H9 (cell line): ENCODE measurements at regions not wholly inside any gene's neighbourhood (a gene's known extent, or its start where the extent isn't known, plus 50 kb on each side); places are given as distances from the start of the nearest gene placed in this dataset.

Experiments used
- DNase-seq: peaks from one replicate; pipeline ENCODE4 v3.0.0-alpha.2; 2017
- H2AFZ ChIP-seq: one replicate; pipeline ENCODE4 v1.6.1; 2013; ENCODE audit warnings: mild to moderate bottlenecking, low read length, control low read depth, moderate library complexity
- H2AK5ac ChIP-seq: 2 replicates; pipeline ENCODE4 v1.6.1; 2013; ENCODE audit warnings: low read length, control low read depth, mixed read lengths; ENCODE audit not compliant: insufficient read length
- H2BK120ac ChIP-seq: one replicate; pipeline ENCODE4 v1.6.1; 2013; ENCODE audit warnings: low read depth, mild to moderate bottlenecking, low read length, control low read depth, inconsistent platforms; ENCODE audit not compliant: poor library complexity, severe bottlenecking
- H2BK12ac ChIP-seq: 2 replicates; pipeline ENCODE4 v1.6.1; 2013; ENCODE audit warnings: low read length, control low read depth, mixed read lengths, low read depth; ENCODE audit not compliant: insufficient read length
- H2BK15ac ChIP-seq: 2 replicates; pipeline ENCODE4 v1.6.1; 2013; ENCODE audit warnings: low read depth, low read length, control low read depth
- H2BK20ac ChIP-seq: one replicate; pipeline ENCODE4 v1.6.1; 2013; ENCODE audit warnings: low read depth, mild to moderate bottlenecking, low read length, control low read depth, inconsistent platforms; ENCODE audit not compliant: poor library complexity, severe bottlenecking
- H2BK5ac ChIP-seq: 2 replicates; pipeline ENCODE4 v1.6.1; 2013; ENCODE audit warnings: low read length, control low read depth, mixed read lengths; ENCODE audit not compliant: insufficient read length
- H3K14ac ChIP-seq: 2 replicates; pipeline ENCODE4 v1.6.1; 2013; ENCODE audit warnings: low read length, control low read depth; ENCODE audit not compliant: insufficient read depth
- H3K18ac ChIP-seq: 2 replicates; pipeline ENCODE4 v1.6.1; 2013; ENCODE audit warnings: low read depth, mild to moderate bottlenecking, mixed read lengths, low read length, control low read depth; ENCODE audit not compliant: insufficient read length
- H3K23ac ChIP-seq: 2 replicates; pipeline ENCODE4 v1.6.1; 2013; ENCODE audit warnings: low read length, control low read depth, mixed read lengths, low read depth; ENCODE audit not compliant: insufficient read length
- H3K23me2 ChIP-seq: 2 replicates; pipeline ENCODE4 v1.6.1; 2013; ENCODE audit warnings: low read depth, mild to moderate bottlenecking, mixed read lengths, low read length, control low read depth; ENCODE audit not compliant: insufficient read length, poor library complexity, severe bottlenecking
- H3K27ac ChIP-seq: 2 replicates; pipeline ENCODE4 v1.5.1; 2013; ENCODE audit warnings: low read length, control low read depth, mixed read lengths, low read depth; ENCODE audit not compliant: insufficient read length
- H3K27me3 ChIP-seq: 2 replicates; pipeline ENCODE4 v1.6.1; 2013; ENCODE audit warnings: low read length, control low read depth, inconsistent platforms; ENCODE audit not compliant: insufficient read depth
- H3K4ac ChIP-seq: 2 replicates; pipeline ENCODE4 v1.6.1; 2013; ENCODE audit warnings: low read depth, mild to moderate bottlenecking, control low read depth, inconsistent platforms, low read length, moderate library complexity
- H3K4me1 ChIP-seq: 2 replicates; pipeline ENCODE4 v1.6.1; 2013; ENCODE audit warnings: low read length, control low read depth, inconsistent platforms; ENCODE audit not compliant: insufficient read depth
- H3K4me2 ChIP-seq: 2 replicates; pipeline ENCODE4 v1.6.1; 2013; ENCODE audit warnings: low read length, control low read depth, mixed read lengths; ENCODE audit not compliant: insufficient read length, insufficient read depth
- H3K56ac ChIP-seq: 2 replicates; pipeline ENCODE4 v1.6.1; 2013; ENCODE audit warnings: low read depth, mild to moderate bottlenecking, mixed read lengths, low read length, control low read depth; ENCODE audit not compliant: insufficient read length
- H3K79me1 ChIP-seq: 2 replicates; pipeline ENCODE4 v1.6.1; 2013; ENCODE audit warnings: low read depth, mild to moderate bottlenecking, moderate library complexity, low read length, control low read depth, inconsistent platforms; ENCODE audit not compliant: insufficient read depth, poor library complexity, severe bottlenecking
- H3K79me2 ChIP-seq: 2 replicates; pipeline ENCODE4 v1.6.1; 2013; ENCODE audit warnings: low read length, control low read depth, inconsistent platforms; ENCODE audit not compliant: insufficient read depth
- H3K9ac ChIP-seq: 2 replicates; pipeline ENCODE4 v1.6.1; 2013; ENCODE audit warnings: low read length, control low read depth, mixed read lengths; ENCODE audit not compliant: insufficient read length; ENCODE audit errors: extremely low read depth
- H3K9me3 ChIP-seq: one replicate; pipeline ENCODE4 v1.6.1; 2013; ENCODE audit warnings: low read depth, low read length, inconsistent platforms; ENCODE audit not compliant: control insufficient read depth
- H3T11ph ChIP-seq: one replicate; pipeline ENCODE4 v1.6.1; 2013; ENCODE audit warnings: mild to moderate bottlenecking, low read length, control low read depth, inconsistent platforms
- H4K20me1 ChIP-seq: one replicate; pipeline ENCODE4 v1.6.1; 2013; ENCODE audit not compliant: control insufficient read depth, insufficient read length, insufficient read depth
- H4K5ac ChIP-seq: 2 replicates; pipeline ENCODE4 v1.6.1; 2013; ENCODE audit warnings: low read depth, mild to moderate bottlenecking, mixed read lengths, low read length, control low read depth; ENCODE audit not compliant: insufficient read length
- H4K8ac ChIP-seq: replicated peaks from 2 replicates; pipeline ENCODE4 v1.6.1; 2013; ENCODE audit warnings: low read length, control low read depth, mixed read lengths, low read depth; ENCODE audit not compliant: insufficient read length
- H4K91ac ChIP-seq: 2 replicates; pipeline ENCODE4 v1.6.1; 2013; ENCODE audit warnings: low read depth, mild to moderate bottlenecking, moderate library complexity, mixed read lengths, low read length, control low read depth; ENCODE audit not compliant: insufficient read length
- H3K27ac Mint-ChIP-seq, 3 experiments: 2 replicates in 2 of 3; 3 replicates in 1 of 3; pipeline ENCODE4 v1.8.0; 2020 to 2021; ENCODE audit warnings: mixed read lengths in 3 of 3, mild to moderate bottlenecking in 1 of 3, moderate library complexity in 1 of 3
- H3K27me3 Mint-ChIP-seq: 2 replicates; pipeline ENCODE4 v1.8.0; 2021; ENCODE audit warnings: low read depth, mild to moderate bottlenecking, moderate library complexity, mixed read lengths
- H3K36me3 Mint-ChIP-seq, 3 experiments: 2 replicates in 2 of 3; 3 replicates in 1 of 3; pipeline ENCODE4 v1.8.0; 2020 to 2021; ENCODE audit warnings: low read depth in 3 of 3, mixed read lengths in 3 of 3; ENCODE audit not compliant: insufficient read depth in 1 of 3
- H3K4me1 Mint-ChIP-seq, 2 experiments: 2 replicates each; pipeline ENCODE4 v1.8.0; 2020; ENCODE audit warnings: mixed read lengths in 2 of 2
- H3K4me3 Mint-ChIP-seq, 2 experiments: 2 replicates in 1 of 2; 3 replicates in 1 of 2; pipeline ENCODE4 v1.8.0; 2020 to 2021; ENCODE audit warnings: mild to moderate bottlenecking in 2 of 2, mixed read lengths in 2 of 2, moderate library complexity in 1 of 2
- H3K9me3 Mint-ChIP-seq, 2 experiments: 2 replicates in 1 of 2; 3 replicates in 1 of 2; pipeline ENCODE4 v1.8.0; 2020; ENCODE audit warnings: mild to moderate bottlenecking in 2 of 2, mixed read lengths in 2 of 2, moderate library complexity in 1 of 2
- WGBS: extraction: QIAGEN DNeasy Blood & Tissue Kit; methylation state at CpG from one replicate; pipeline ENCODE4 v1.1.7; 2013; ENCODE audit warnings: missing lambda C conversion rate, low lambda C conversion rate, mixed read lengths; ENCODE audit not compliant: insufficient read length; ENCODE audit errors: extremely low coverage; 5-methylcytosine and 5-hydroxymethylcytosine counted together
- TF ChIP-seq, protein P1 (sequence below): fragments of 200-600 bp; sonication (generic); conservative IDR thresholded peaks from 3 replicates; pipeline ENCODE4 v1.8.0; 2021; ENCODE audit warnings: antibody characterized with exemption, mild to moderate bottlenecking

DNA sequence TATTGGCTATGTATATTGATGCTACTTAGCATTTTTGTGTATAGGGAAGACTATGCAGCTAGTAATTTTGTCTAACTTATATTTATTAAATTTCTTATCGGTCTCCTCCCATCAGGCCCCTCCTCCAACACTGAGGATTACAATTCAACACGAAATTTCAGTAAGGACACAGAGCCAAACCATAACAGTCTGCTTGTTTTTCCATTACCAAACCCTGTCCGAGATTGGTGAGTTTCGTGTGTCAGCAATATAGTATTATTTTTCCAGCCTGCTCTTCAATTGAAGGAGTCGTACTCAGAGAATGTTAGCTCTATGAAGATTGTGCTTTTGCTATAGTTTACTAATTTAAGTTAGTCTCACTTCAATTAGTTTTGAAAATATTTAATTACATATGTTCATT lies 1495.3 kb downstream of the MRPL39 start:
- Histone ChIP-seq H3K79me2 (no peaks in the 10 kb centered on the region), H3K27ac (no peak overlapping the region)

More for the DNA sequence above, 1495.3 kb downstream of the MRPL39 start:
- H3K79me1 ChIP-seq = no peaks in the 10 kb centered on the region
- no peak overlapping the region for H3K23ac ChIP-seq
- Mint-ChIP-seq H3K9me3 (peaks cover 35 to 45% of the 10 kb centered on the region in 2 experiments), H3K36me3 (peaks cover 0 to 10% (median 0%) of the 10 kb centered on the region in 3 experiments; a peak in 3 of 7 replicates), H3K27me3 (peaks cover 2% of the 10 kb centered on the region; the same call in 1 of the 2 replicates), H3K4me3 (no peak overlapping the region), H3K4me1 (no peaks in the 10 kb centered on the region), H3K27ac (no peak overlapping the region)
- no peaks in the 10 kb centered on the region for H3K4me1 ChIP-seq
- H4K91ac ChIP-seq = no peak overlapping the region
- TF ChIP-seq, protein P1, sequence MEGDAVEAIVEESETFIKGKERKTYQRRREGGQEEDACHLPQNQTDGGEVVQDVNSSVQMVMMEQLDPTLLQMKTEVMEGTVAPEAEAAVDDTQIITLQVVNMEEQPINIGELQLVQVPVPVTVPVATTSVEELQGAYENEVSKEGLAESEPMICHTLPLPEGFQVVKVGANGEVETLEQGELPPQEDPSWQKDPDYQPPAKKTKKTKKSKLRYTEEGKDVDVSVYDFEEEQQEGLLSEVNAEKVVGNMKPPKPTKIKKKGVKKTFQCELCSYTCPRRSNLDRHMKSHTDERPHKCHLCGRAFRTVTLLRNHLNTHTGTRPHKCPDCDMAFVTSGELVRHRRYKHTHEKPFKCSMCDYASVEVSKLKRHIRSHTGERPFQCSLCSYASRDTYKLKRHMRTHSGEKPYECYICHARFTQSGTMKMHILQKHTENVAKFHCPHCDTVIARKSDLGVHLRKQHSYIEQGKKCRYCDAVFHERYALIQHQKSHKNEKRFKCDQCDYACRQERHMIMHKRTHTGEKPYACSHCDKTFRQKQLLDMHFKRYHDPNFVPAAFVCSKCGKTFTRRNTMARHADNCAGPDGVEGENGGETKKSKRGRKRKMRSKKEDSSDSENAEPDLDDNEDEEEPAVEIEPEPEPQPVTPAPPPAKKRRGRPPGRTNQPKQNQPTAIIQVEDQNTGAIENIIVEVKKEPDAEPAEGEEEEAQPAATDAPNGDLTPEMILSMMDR = no peak
- H3K27me3 ChIP-seq = no peaks in the 10 kb centered on the region
- H3K4ac ChIP-seq = no peak overlapping the region
- no peak overlapping the region for H3K14ac ChIP-seq
- H3K4me2 ChIP-seq = no peak overlapping the region
- no peak overlapping the region for H4K8ac ChIP-seq
- no peaks in the 10 kb centered on the region for H3K9me3 ChIP-seq
- no peak overlapping the region for H2BK5ac ChIP-seq
- no peak overlapping the region for H3K56ac ChIP-seq
- no peak overlapping the region for H2BK15ac ChIP-seq
- H3K18ac ChIP-seq = no peak overlapping the region
- H2BK20ac ChIP-seq = no peak overlapping the region
- H4K5ac ChIP-seq = no peak overlapping the region
- no peaks in the 10 kb centered on the region for H3K23me2 ChIP-seq
- H4K20me1 ChIP-seq = no peaks in the 10 kb centered on the region
- H2BK120ac ChIP-seq = no peak overlapping the region
- H2AK5ac ChIP-seq = no peak overlapping the region
- H3K9ac ChIP-seq = no peak overlapping the region
- DNase-seq = no peak
- no CpG with 5 or more reads among the region's 5 CpGs for WGBS
- H3T11ph ChIP-seq = no peak overlapping the region
- H2BK12ac ChIP-seq = no peak overlapping the region
- H2AFZ ChIP-seq = no peak overlapping the region
